Activated CD4-positive, alpha-beta T cell treated with anti-CD3 and anti-CD28 coated beads, Interleukin-2, amount 10 ng/mL, durations not matched to agents 7 days and 5 days (primary cell): ENCODE measurements at regions not wholly inside any gene's neighbourhood (a gene's known extent, or its start where the extent isn't known, plus 50 kb on each side); places are given as distances from the start of the nearest gene placed in this dataset.
A peak's percentile ranks its signal among the peaks of the same experiment; 100 is the strongest.

ENCODE experiments used
- CTCF ChIA-PET: fragments of 350-600 bp; sonication (Branson Sonifier 250); formaldehyde crosslinking; loops from one replicate; lab custom pipeline; 2021; ENCODE audit warnings: antibody characterized with exemption; lab: Charles Lee
- POLR2A ChIA-PET: fragments of 350-600 bp; sonication (Branson Sonifier 250); formaldehyde crosslinking; loops from one replicate; lab custom pipeline; 2021; ENCODE audit warnings: antibody characterized with exemption; lab: Charles Lee
- DNase-seq: peaks from one replicate; pipeline ENCODE4 v3.0.0-alpha.2; 2020
- H3K27ac Mint-ChIP-seq: one replicate; pipeline ENCODE4 v1.8.0; 2021; ENCODE audit warnings: mild to moderate bottlenecking, moderate library complexity, mixed read lengths
- H3K27me3 Mint-ChIP-seq: one replicate; pipeline ENCODE4 v1.8.0; 2021; ENCODE audit warnings: mixed read lengths
- H3K36me3 Mint-ChIP-seq: one replicate; pipeline ENCODE4 v1.8.0; 2021; ENCODE audit warnings: low read depth, mixed read lengths
- H3K4me1 Mint-ChIP-seq: one replicate; pipeline ENCODE4 v1.8.0; 2021; ENCODE audit warnings: mixed read lengths
- H3K4me3 Mint-ChIP-seq: one replicate; pipeline ENCODE4 v1.8.0; 2021; ENCODE audit warnings: mild to moderate bottlenecking, moderate library complexity, mixed read lengths
- H3K9me3 Mint-ChIP-seq: one replicate; pipeline ENCODE4 v1.8.0; 2021; ENCODE audit warnings: mixed read lengths

DNA sequence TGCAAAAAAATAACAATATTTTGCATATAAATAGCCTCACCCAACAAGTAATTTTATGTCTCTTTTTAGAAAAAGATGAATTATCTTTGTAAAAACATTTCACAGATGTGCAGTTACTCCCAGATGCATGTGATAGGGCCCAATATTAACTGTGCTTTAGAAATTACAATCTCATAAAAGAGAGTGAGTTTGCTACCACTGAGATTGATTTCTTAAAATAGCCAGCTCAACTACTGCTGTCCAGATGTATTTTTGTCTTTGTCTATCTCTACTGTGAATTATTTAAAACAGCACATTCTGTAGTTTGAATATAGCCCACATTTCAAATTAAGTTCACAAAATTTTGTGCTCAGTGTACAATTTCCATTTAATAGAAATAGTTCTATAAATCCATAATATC is 177.0 kb upstream of the TTC29 start:
- no peaks in the 10 kb centered on the region for H3K9me3 Mint-ChIP-seq
- H3K4me1 Mint-ChIP-seq: no peaks in the 10 kb centered on the region
- no peak overlapping the region for H3K4me3 Mint-ChIP-seq
- ChIA-PET CTCF (no interaction called here), POLR2A (no interaction called here)
- no peak overlapping the region for H3K27ac Mint-ChIP-seq
- peaks cover 3% of the 10 kb centered on the region for H3K27me3 Mint-ChIP-seq
- no peak for DNase-seq
- no peaks in the 10 kb centered on the region for H3K36me3 Mint-ChIP-seq

- no peaks in the 10 kb centered on the region for H3K9me3 Mint-ChIP-seq
- H3K4me1 Mint-ChIP-seq: no peaks in the 10 kb centered on the region
- H3K36me3 Mint-ChIP-seq: no peaks in the 10 kb centered on the region
- no peak overlapping the region for H3K4me3 Mint-ChIP-seq
- no peak overlapping the region for H3K27ac Mint-ChIP-seq
- ChIA-PET CTCF (no interaction called here), POLR2A (no interaction called here)
- H3K27me3 Mint-ChIP-seq: peaks cover 3% of the 10 kb centered on the region
- DNase-seq: no peak
Measured at GRCh38 chr4:147123146-147123545, 177.5 kb upstream of the TTC29 start.

DNA sequence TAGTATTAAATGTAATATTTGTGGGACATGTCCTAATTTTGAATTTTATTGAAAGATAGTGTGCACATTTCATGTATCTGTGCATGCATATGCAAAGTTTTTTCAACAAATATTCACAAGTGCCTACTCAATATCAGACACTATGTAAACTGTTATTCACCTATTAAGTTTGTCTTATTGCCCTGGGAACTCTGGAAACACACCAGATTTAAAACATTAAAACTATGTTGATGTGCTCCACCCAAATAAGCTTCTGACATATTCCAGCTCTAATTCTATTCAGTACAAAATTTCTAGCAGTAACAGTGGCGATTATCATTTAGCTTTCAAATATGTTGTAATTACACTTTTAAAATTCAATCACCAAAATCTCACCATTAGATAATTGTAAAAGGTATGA is 183.1 kb upstream of the TTC29 start:
- ChIA-PET CTCF (no interaction called here), POLR2A (no interaction called here)
- Mint-ChIP-seq H3K9me3 (no peaks in the 10 kb centered on the region), H3K27me3 (peaks cover 3% of the 10 kb centered on the region), H3K4me1 (no peaks in the 10 kb centered on the region), H3K4me3 (no peak overlapping the region), H3K27ac (no peak overlapping the region), H3K36me3 (no peaks in the 10 kb centered on the region)
- DNase-seq: no peak

DNA sequence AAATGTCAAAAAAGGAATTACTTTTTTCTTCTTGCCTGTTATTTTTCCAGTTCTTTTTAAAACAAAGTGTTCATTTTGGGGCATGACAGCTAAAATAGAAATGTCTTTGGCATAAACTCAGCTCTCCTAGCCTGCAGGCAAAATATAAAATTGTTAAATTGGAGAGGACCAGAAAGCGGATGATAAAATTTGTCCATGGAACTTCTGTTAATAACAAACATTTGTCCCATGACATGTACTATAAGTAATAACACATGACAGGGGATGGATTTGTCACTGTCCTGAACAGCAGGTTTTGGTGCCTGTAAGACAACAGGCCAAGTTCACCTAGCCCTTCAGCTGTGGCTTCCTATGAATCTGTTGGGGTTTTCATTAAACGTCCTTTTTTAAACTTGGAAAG is 184.0 kb upstream of the TTC29 start:
- Mint-ChIP-seq H3K36me3 (no peaks in the 10 kb centered on the region), H3K4me1 (no peaks in the 10 kb centered on the region), H3K4me3 (no peak overlapping the region), H3K27ac (no peak overlapping the region), H3K27me3 (no peaks in the 10 kb centered on the region), H3K9me3 (no peaks in the 10 kb centered on the region)
- ChIA-PET CTCF (no interaction called here), POLR2A (no interaction called here)
- DNase-seq: no peak

DNA sequence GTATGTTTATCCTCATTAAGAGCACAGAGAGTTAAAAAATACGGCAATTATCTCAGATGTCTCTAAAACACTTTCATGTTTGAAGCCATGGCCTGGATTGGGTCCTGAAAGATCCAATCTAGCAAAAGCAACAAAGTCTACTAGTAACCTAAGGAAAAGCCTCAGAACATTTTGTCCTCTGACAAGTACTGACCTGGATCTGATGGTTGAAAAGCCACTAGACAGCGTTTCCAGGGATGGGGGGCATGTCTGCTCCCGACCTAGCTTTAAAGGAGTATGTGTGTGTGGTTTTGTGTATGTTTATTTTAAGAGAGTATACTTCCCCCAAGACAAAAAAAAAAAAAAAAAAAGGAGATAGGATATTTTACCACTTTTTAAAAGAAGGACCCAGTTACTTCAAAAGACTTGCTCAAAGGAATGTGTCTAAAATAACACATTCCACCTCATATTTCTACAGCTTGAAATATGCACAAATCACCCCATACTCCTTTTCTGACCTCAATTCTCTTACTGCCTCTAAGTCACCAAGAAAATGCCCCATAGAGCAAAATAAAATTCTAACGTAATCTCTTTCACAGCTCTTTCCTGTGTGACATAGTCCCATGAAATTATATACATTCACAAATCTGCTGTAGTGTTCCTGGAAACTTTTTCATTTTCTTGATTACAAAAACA is 189.0 kb upstream of the TTC29 start:
- Mint-ChIP-seq H3K4me3 (no peak overlapping the region), H3K27ac (no peak overlapping the region), H3K4me1 (no peaks in the 10 kb centered on the region), H3K27me3 (peaks cover 5% of the 10 kb centered on the region), H3K36me3 (no peaks in the 10 kb centered on the region), H3K9me3 (no peaks in the 10 kb centered on the region)
- no peak for DNase-seq
- ChIA-PET CTCF (interaction anchor here (0.7 kb wide), 1 partner anchor 843 kb away, joined by 6 read pairs; no protein-coding TSS in a partner anchor), POLR2A (no interaction called here)

DNA sequence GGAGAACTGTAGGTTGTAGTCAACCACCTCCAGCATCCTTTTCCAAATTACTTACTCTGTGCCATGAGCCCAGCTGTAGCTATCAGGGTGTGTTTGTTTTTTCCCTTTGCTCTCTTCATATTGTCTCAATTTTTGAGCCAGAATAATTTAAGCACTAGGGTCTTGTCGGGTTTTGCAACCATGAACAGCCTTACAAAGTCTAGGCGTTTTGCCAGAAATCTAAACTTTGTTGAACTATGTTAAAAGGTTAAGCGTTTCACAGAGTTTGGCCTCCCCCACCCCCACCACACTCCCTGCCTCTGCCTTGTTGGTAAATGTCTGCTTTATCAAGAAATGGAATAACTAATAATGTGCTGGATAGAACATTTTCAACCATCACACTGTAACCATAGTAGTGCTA is 190.6 kb upstream of the TTC29 start:
- Mint-ChIP-seq H3K9me3 (no peaks in the 10 kb centered on the region), H3K4me1 (no peaks in the 10 kb centered on the region), H3K27ac (no peak overlapping the region), H3K36me3 (no peaks in the 10 kb centered on the region), H3K27me3 (peaks cover 5% of the 10 kb centered on the region), H3K4me3 (no peak overlapping the region)
- ChIA-PET CTCF (no interaction called here), POLR2A (no interaction called here)
- DNase-seq: no peak

DNA sequence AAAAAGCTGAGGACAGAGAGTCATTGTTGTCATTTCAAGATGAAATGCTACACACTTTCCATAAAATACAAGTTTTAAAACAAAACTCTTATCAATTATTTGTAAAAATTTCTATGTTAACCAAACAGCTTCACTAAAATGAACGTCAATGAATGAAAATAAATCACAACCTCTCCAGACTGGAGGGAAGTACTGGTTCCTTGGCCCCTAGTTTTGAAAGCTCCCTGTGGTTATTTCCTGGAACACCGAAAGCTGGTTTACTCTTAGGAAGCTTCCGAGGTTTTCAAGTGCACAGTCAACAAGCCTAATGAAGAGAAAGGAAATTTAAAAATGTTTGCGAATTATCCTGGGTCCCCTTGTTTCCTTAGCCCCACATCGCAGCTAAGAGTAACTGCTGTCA is 191.1 kb upstream of the TTC29 start:
- H3K4me3 Mint-ChIP-seq: no peak overlapping the region
- CTCF ChIA-PET: no interaction called here
- no peaks in the 10 kb centered on the region for H3K9me3 Mint-ChIP-seq

GRCh38 chr4:147137280-147137679 is 191.6 kb upstream of the TTC29 start:
- Mint-ChIP-seq H3K27me3 (peaks cover 5% of the 10 kb centered on the region), H3K9me3 (no peaks in the 10 kb centered on the region), H3K4me3 (no peak overlapping the region), H3K36me3 (no peaks in the 10 kb centered on the region), H3K4me1 (no peaks in the 10 kb centered on the region), H3K27ac (no peak overlapping the region)
- ChIA-PET POLR2A (no interaction called here), CTCF (no interaction called here)
- DNase-seq: no peak

More for the DNA sequence above, 191.1 kb upstream of the TTC29 start:
- DNase-seq: no peak
- no peaks in the 10 kb centered on the region for H3K36me3 Mint-ChIP-seq
- H3K27me3 Mint-ChIP-seq: peaks cover 5% of the 10 kb centered on the region
- H3K4me1 Mint-ChIP-seq: no peaks in the 10 kb centered on the region
- H3K27ac Mint-ChIP-seq: no peak overlapping the region
- POLR2A ChIA-PET: no interaction called here

DNA sequence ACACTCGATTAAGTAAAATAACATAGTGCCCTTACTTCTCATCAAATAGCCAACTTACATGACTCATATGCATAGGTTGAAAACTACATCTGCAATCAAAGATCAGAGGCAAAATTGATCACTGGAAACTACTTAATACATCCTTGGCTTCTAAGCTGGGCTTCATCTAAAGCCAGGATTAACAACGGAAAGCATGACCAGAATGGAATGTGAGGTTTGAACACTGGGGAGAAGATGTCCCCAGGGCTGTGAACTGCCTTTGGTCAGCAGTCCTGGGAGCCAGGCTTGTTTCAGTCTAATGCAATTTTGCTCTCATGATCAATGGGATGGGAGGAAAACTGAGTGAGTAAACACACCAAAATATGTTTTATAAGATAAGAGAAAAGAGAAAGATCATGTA is 192.5 kb upstream of the TTC29 start:
- peaks cover 5% of the 10 kb centered on the region for H3K27me3 Mint-ChIP-seq
- H3K4me3 Mint-ChIP-seq: no peak overlapping the region
- H3K4me1 Mint-ChIP-seq: no peaks in the 10 kb centered on the region
- no peaks in the 10 kb centered on the region for H3K9me3 Mint-ChIP-seq
- H3K36me3 Mint-ChIP-seq: no peaks in the 10 kb centered on the region
- ChIA-PET POLR2A (no interaction called here), CTCF (no interaction called here)
- H3K27ac Mint-ChIP-seq: no peak overlapping the region
- no peak for DNase-seq

DNA sequence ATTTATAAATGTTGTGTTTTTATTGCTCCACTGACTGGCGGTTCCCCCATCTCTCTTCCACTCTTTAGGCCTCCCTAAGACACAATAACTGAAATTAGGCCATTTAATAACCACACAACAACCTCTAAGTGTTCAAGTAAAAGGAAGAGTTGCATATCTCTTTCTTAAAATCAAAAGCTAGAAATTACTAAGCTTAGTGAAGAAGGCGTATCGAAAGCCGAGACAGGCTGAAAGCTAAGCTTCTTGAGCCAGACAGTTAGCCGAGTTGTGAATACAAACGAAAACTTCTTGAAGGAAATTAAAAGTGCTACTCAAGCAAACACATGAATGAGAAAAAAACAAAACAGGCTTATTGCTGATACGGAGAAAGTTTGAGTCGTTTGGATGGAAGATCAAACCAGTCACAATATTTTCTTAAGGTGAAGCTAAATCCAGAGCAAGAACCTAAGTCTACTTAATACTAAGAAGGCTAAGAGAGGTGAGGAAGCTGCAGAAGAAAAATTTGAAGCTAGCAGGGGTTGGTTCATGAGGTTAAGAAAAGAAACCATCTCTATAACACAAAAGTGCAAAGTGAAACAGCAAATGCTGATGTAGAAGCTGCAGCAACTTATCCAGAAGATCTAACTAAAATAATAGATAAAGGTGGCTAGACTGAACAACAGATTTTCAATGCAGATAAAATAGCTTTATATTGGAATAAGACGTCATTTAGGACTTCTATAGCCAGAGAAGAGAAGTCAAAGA is 194.0 kb upstream of the TTC29 start:
- Mint-ChIP-seq H3K27me3 (peaks cover 5% of the 10 kb centered on the region), H3K9me3 (no peaks in the 10 kb centered on the region), H3K4me3 (no peak overlapping the region), H3K4me1 (no peaks in the 10 kb centered on the region), H3K36me3 (no peaks in the 10 kb centered on the region), H3K27ac (no peak overlapping the region)
- no peak for DNase-seq
- ChIA-PET CTCF (no interaction called here), POLR2A (no interaction called here)

DNA sequence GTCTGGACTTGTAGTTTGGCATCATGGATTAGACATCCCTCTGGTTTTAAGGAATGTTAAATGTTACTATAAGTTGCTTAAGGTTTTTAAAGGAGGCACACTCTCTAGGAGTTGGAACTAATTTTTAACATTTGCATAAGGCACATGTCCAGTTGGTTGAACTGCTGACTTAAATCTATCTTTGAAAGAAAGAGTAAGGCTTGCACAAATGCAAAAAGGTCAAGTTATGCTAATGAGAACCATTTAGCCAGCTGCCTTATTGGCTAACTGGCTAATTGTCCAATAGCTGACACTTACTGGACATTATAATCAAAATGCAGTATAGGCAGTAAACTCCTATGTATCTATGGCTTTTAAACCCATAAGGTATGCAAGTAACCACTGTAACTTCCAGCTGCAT is 206.1 kb upstream of the TTC29 start:
- no peaks in the 10 kb centered on the region for H3K36me3 Mint-ChIP-seq
- CTCF ChIA-PET: no interaction called here
- no peaks in the 10 kb centered on the region for H3K4me1 Mint-ChIP-seq
- no peak overlapping the region for H3K27ac Mint-ChIP-seq
- H3K27me3 Mint-ChIP-seq: no peaks in the 10 kb centered on the region
- POLR2A ChIA-PET: no interaction called here
- no peaks in the 10 kb centered on the region for H3K9me3 Mint-ChIP-seq
- no peak for DNase-seq
- H3K4me3 Mint-ChIP-seq: no peak overlapping the region

GRCh38 chr4:147157860-147158701 is 212.4 kb upstream of the TTC29 start:
- Mint-ChIP-seq H3K4me1 (no peaks in the 10 kb centered on the region), H3K36me3 (no peaks in the 10 kb centered on the region), H3K27ac (no peak overlapping the region), H3K27me3 (peaks cover 17% of the 10 kb centered on the region), H3K9me3 (no peaks in the 10 kb centered on the region), H3K4me3 (no peak overlapping the region)
- CTCF ChIA-PET: interaction anchor here (0.9 kb wide), 1 partner anchor 9 kb away, joined by 4 read pairs; no protein-coding TSS in a partner anchor
- POLR2A ChIA-PET: no interaction called here
- no peak for DNase-seq

DNA sequence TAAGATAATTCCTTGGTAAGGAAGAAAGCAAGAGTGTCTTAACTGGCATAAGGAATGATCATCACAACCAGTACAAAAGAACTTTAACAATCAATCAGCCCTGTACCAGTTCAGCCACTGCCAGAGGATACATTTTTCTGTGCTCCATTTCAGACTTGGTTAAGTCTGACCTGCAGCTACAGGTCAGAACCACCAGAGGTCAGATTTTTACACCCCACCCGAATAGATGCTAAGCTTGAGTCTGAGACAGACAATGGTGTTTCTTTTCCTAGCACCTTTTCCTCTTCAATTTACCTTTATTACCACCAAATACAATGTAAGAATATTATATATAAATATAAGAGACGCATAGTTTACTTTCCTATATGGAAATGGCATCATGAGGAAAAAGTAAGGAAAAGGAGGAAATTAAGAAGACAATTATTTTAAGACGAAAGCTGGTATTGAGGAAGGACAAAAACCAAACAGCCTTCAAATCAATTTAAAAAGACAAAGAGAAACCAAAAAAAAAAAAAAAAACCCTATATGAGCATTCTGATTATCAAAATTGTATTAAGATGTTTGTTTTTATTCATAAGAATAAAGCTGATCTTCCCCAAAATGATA is 215.3 kb upstream of the TTC29 start:
- no peaks in the 10 kb centered on the region for H3K4me1 Mint-ChIP-seq
- ChIA-PET CTCF (no interaction called here), POLR2A (no interaction called here)
- no peaks in the 10 kb centered on the region for H3K36me3 Mint-ChIP-seq
- no peak overlapping the region for H3K4me3 Mint-ChIP-seq
- no peaks in the 10 kb centered on the region for H3K9me3 Mint-ChIP-seq
- H3K27ac Mint-ChIP-seq: no peak overlapping the region
- DNase-seq: peak; percentile 10
- H3K27me3 Mint-ChIP-seq: peaks cover 19% of the 10 kb centered on the region
